A549 (cell line): ENCODE measurements at regions not wholly inside any gene's neighbourhood (a gene's known extent, or its start where the extent isn't known, plus 50 kb on each side); places are given as distances from the start of the nearest gene placed in this dataset.

Experiments used
- ATAC-seq, 2 experiments: fragments of 200-7000 bp in 1 of 2; fragments of >200 bp in 1 of 2; cut with Nextera tagmentation in 1 of 2; cut with Tn5 transposase in 1 of 2; 3 replicates each; pipeline versions ENCODE4 v1.8.0 to v1.9.1; 2018 to 2020; ENCODE audit warnings: mild to moderate bottlenecking in 1 of 2, moderate library complexity in 1 of 2
- CTCF ChIA-PET: fragments of 300-600 bp; sonication (Branson Sonifier 250); formaldehyde crosslinking; extraction: SDS; loops from one replicate; lab custom pipeline; 2021; ENCODE audit warnings: antibody characterized with exemption, inconsistent platforms; lab: Yijun Ruan, JAX
- POLR2A ChIA-PET: fragments of 350-600 bp; formaldehyde crosslinking; extraction: SDS; loops from one replicate; lab custom pipeline; 2021; ENCODE audit warnings: antibody characterized with exemption, inconsistent platforms; lab: Yijun Ruan, JAX
- DNase-seq, 2 experiments: peaks; one replicate each; pipeline versions ENCODE4 v3.0.0 to v3.0.0-alpha.2; 2011 to 2016; ENCODE audit warnings: low read depth in 1 of 2, low spot score in 1 of 2
- FAIRE-seq: peaks from 2 replicates; lab custom pipeline; 2011; peaks lifted over from hg19 to GRCh38; lab: Jason Lieb, UNC
- H3K27ac ChIP-seq, 2 experiments: fragments of >200 bp; sonication (Bioruptor Twin); formaldehyde crosslinking; 3 replicates each; pipeline ENCODE4 v1.5.1; 2016 to 2017
- H3K4me1 ChIP-seq: fragments of >200 bp; sonication (Bioruptor Twin); formaldehyde crosslinking; 3 replicates; pipeline ENCODE4 v1.6.1; 2016
- H3K4me2 ChIP-seq: fragments of >200 bp; sonication (Bioruptor Twin); formaldehyde crosslinking; 3 replicates; pipeline ENCODE4 v1.6.1; 2016
- H3K4me3 ChIP-seq: fragments of >200 bp; sonication (Bioruptor Twin); formaldehyde crosslinking; 3 replicates; pipeline ENCODE4 v1.5.1; 2016
- H3K9me3 ChIP-seq: fragments of >200 bp; sonication (Bioruptor Twin); formaldehyde crosslinking; 3 replicates; pipeline ENCODE4 v1.6.1; 2016
- BCL3 ChIP-seq: fragments of >200 bp; sonication (Bioruptor Twin); formaldehyde crosslinking; IDR thresholded peaks from 3 replicates; pipeline ENCODE4 v1.6.1; 2016
- BHLHE40 ChIP-seq: IDR thresholded peaks from 2 replicates; pipeline ENCODE4 v1.6.1; 2012; ENCODE audit warnings: low read depth, low read length, inconsistent platforms
- CBX2 ChIP-seq: fragments of 200-600 bp; sonication (generic); IDR thresholded peaks from 2 replicates; pipeline ENCODE4 v1.6.1; 2016; ENCODE audit warnings: low read depth, mild to moderate bottlenecking, borderline replicate concordance
- CBX8 ChIP-seq: fragments of 200-600 bp; sonication (generic); IDR thresholded peaks from 2 replicates; pipeline ENCODE4 v1.6.1; 2016
- EHF ChIP-seq: fragments of 250-450 bp; sonication (Bioruptor Pico); IDR thresholded peaks from 2 replicates; pipeline ENCODE4 v1.5.0; 2020; ENCODE audit warnings: mild to moderate bottlenecking
- ESRRA ChIP-seq: fragments of 150-350 bp; IDR thresholded peaks from 2 replicates; pipeline ENCODE4 v1.6.1; 2014; ENCODE audit warnings: mild to moderate bottlenecking, low read length, borderline replicate concordance
- FOXS1 ChIP-seq: fragments of 250-450 bp; sonication (Bioruptor Pico); IDR thresholded peaks from 2 replicates; pipeline ENCODE4 v1.5.0; 2020; ENCODE audit warnings: mild to moderate bottlenecking, moderate library complexity
- GATA3 ChIP-seq: IDR thresholded peaks from 2 replicates; pipeline ENCODE4 v1.6.1; 2012; ENCODE audit warnings: borderline replicate concordance
- HDAC2 ChIP-seq: fragments of 200-600 bp; sonication (generic); IDR thresholded peaks from 2 replicates; pipeline ENCODE4 v1.6.1; 2016
- HES2 ChIP-seq: fragments of >200 bp; sonication (Bioruptor Twin); formaldehyde crosslinking; IDR thresholded peaks from 2 replicates; pipeline ENCODE4 v1.6.1; 2016
- HOXA7 ChIP-seq: fragments of 250-450 bp; sonication (Bioruptor Pico); IDR thresholded peaks from 2 replicates; pipeline ENCODE4 v1.5.0; 2020; ENCODE audit warnings: mild to moderate bottlenecking, moderate library complexity
- HOXB5 ChIP-seq: fragments of 250-450 bp; sonication (Bioruptor Pico); IDR thresholded peaks from 2 replicates; pipeline ENCODE4 v1.5.0; 2020; ENCODE audit warnings: mild to moderate bottlenecking, moderate library complexity
- MAZ ChIP-seq: fragments of 150-350 bp; IDR thresholded peaks from 2 replicates; pipeline ENCODE4 v1.6.1; 2014; ENCODE audit warnings: antibody characterized with exemption, low read depth, low read length, borderline replicate concordance
- MYC ChIP-seq: IDR thresholded peaks from 2 replicates; pipeline ENCODE4 v1.6.1; 2012; ENCODE audit warnings: mild to moderate bottlenecking, inconsistent platforms, low read length, improper control_type of control experiment, borderline replicate concordance
- PBX3 ChIP-seq: IDR thresholded peaks from 2 replicates; pipeline ENCODE4 v1.6.1; 2012
- PHF8 ChIP-seq: fragments of 200-600 bp; sonication (generic); IDR thresholded peaks from 2 replicates; pipeline ENCODE4 v1.6.1; 2016; ENCODE audit warnings: low read depth, mild to moderate bottlenecking, antibody characterized with exemption, moderate library complexity, borderline replicate concordance
- POLR2AphosphoS2 ChIP-seq: conservative IDR thresholded peaks from 2 replicates; pipeline ENCODE4 v1.6.1; 2012; ENCODE audit warnings: low read length, improper control_type of control experiment, inconsistent platforms
- RARB ChIP-seq: fragments of 250-450 bp; sonication (Bioruptor Pico); IDR thresholded peaks from 2 replicates; pipeline ENCODE4 v1.8.0; 2021; ENCODE audit warnings: mild to moderate bottlenecking, moderate library complexity
- RNF2 ChIP-seq: fragments of 200-600 bp; sonication (generic); IDR thresholded peaks from 2 replicates; pipeline ENCODE4 v1.6.1; 2016; ENCODE audit warnings: low read depth, mild to moderate bottlenecking, antibody characterized with exemption, moderate library complexity, borderline replicate concordance
- SMC3 ChIP-seq: fragments of >200 bp; sonication (Bioruptor Twin); formaldehyde crosslinking; IDR thresholded peaks from 3 replicates; pipeline ENCODE4 v1.6.1; 2018; ENCODE audit warnings: inconsistent platforms
- TFCP2L1 ChIP-seq: fragments of 250-450 bp; sonication (Bioruptor Pico); IDR thresholded peaks from 2 replicates; pipeline ENCODE4 v1.5.0; 2021; ENCODE audit warnings: mild to moderate bottlenecking
- TP53 ChIP-seq: fragments of 250-450 bp; sonication (Bioruptor Pico); IDR thresholded peaks from 2 replicates; pipeline ENCODE4 v1.5.0; 2021; ENCODE audit warnings: mild to moderate bottlenecking, moderate library complexity
- ZFP36 ChIP-seq: fragments of 450-650 bp; IDR thresholded peaks from 2 replicates; pipeline ENCODE4 v1.6.1; 2014; ENCODE audit warnings: borderline replicate concordance; ENCODE audit not compliant: partially characterized antibody
- ZNF302 ChIP-seq: fragments of 250-450 bp; sonication (Bioruptor Pico); IDR thresholded peaks from 2 replicates; pipeline ENCODE4 v1.9.0; 2021; ENCODE audit warnings: inconsistent platforms, mild to moderate bottlenecking, moderate library complexity
- WGBS: methylation state at CpG from one replicate; pipeline ENCODE4 v1.1.6; 2017; ENCODE audit errors: missing lambda C conversion rate; 5-methylcytosine and 5-hydroxymethylcytosine counted together

- POLR2A ChIA-PET, result no interaction called here
- CTCF ChIA-PET, result interaction anchor here (0.9 to 1.6 kb wide), 2 partner anchors 21 to 136 kb away, joined by 3 to 5 read pairs; no protein-coding TSS in a partner anchor
Measured at GRCh38 chr2:120541972-120542670, 193.5 kb upstream of the GLI2 start.

GRCh38 chr2:120542911-120543527 lies 192.6 kb upstream of the GLI2 start:
- FAIRE-seq (no peak), ATAC-seq (no peak), DNase-seq (no peak)
- Histone ChIP-seq H3K4me1 (peaks cover 20% of the 10 kb centered on the region), H3K4me3 (no peak overlapping the region), H3K27ac (no peak overlapping the region), H3K9me3 (no peaks in the 10 kb centered on the region), H3K4me2 (no peak overlapping the region)
- 68% methylated on average over 13 of the region's 13 CpGs for whole genome bisulfite sequencing
- POLR2A ChIA-PET, result no interaction called here
- CTCF ChIA-PET, result interaction anchor here (0.7 to 1.6 kb wide), 4 partner anchors 9 to 135 kb away, joined by 3 to 5 read pairs (median 4); no protein-coding TSS in a partner anchor
- TF ChIP-seq POLR2AphosphoS2 (no peak), CBX2 (no peak), MAZ (no peak), SMC3 (no peak), BHLHE40 (no peak)

More at GRCh38 chr2:120541972-120542670, 193.5 kb upstream of the GLI2 start:
- TF ChIP-seq ZFP36, result no peak
- TF ChIP-seq GATA3, result no peak
- TF ChIP-seq ESRRA, result no peak
- no peak for TF ChIP-seq MYC
- no peak for TF ChIP-seq TP53
- Histone ChIP-seq H3K4me3 (no peak overlapping the region), H3K4me2 (no peak overlapping the region), H3K4me1 (peaks cover 20% of the 10 kb centered on the region), H3K27ac (no peak overlapping the region), H3K9me3 (no peaks in the 10 kb centered on the region)
- FAIRE-seq, result no peak
- no peak for DNase-seq
- WGBS, result 87% methylated on average over 7 of the region's 7 CpGs
- no peak for ATAC-seq

GRCh38 chr2:120543899-120544298 lies 191.8 kb upstream of the GLI2 start:
- Histone ChIP-seq H3K27ac (no peak overlapping the region), H3K4me1 (peaks cover 20% of the 10 kb centered on the region), H3K9me3 (no peaks in the 10 kb centered on the region), H3K4me3 (no peak overlapping the region), H3K4me2 (no peak overlapping the region)
- CTCF ChIA-PET, result interaction anchor here (0.7 to 1.5 kb wide), 4 partner anchors 8 to 201 kb away, joined by 3 to 8 read pairs (median 5); no protein-coding TSS in a partner anchor
- FAIRE-seq (no peak), DNase-seq (no peak), ATAC-seq (no peak)
- POLR2A ChIA-PET, result no interaction called here
- WGBS, result 69% methylated on average over 16 of the region's 16 CpGs
- TF ChIP-seq HDAC2 (no peak), HES2 (no peak), PHF8 (no peak), FOXS1 (CRISPR knock-in tag) (no peak), EHF (CRISPR knock-in tag) (no peak), RNF2 (no peak), ZFP36 (no peak), HOXA7 (CRISPR knock-in tag) (no peak), BCL3 (no peak), PBX3 (no peak), CBX8 (no peak), RARB (no peak), ZNF302 (CRISPR knock-in tag) (no peak), TFCP2L1 (CRISPR knock-in tag) (no peak), MAZ (no peak), HOXB5 (CRISPR knock-in tag) (no peak), SMC3 (no peak)
